ENCODE measurements at regions not wholly inside any gene's neighbourhood (a gene's known extent, or its start where the extent isn't known, plus 50 kb on each side); places are given as distances from the start of the nearest gene placed in this dataset.

- TF ChIP-seq NR3C1 (CRISPR knock-in tag; conservative IDR thresholded peaks at IDR 0.05; ENCODE audit: low read depth), result no peak
- TF ChIP-seq NFE2L1 (CRISPR knock-in tag; IDR thresholded peaks at IDR 0.05), result no peak
- TF ChIP-seq, protein P1, sequence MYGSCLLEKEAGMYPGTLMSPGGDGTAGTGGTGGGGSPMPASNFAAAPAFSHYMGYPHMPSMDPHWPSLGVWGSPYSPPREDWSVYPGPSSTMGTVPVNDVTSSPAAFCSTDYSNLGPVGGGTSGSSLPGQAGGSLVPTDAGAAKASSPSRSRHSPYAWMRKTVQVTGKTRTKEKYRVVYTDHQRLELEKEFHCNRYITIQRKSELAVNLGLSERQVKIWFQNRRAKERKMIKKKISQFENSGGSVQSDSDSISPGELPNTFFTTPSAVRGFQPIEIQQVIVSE (CRISPR knock-in tag; IDR thresholded peaks at IDR 0.05; ENCODE audit: borderline replicate concordance), result no peak
- TF ChIP-seq, protein P2, sequence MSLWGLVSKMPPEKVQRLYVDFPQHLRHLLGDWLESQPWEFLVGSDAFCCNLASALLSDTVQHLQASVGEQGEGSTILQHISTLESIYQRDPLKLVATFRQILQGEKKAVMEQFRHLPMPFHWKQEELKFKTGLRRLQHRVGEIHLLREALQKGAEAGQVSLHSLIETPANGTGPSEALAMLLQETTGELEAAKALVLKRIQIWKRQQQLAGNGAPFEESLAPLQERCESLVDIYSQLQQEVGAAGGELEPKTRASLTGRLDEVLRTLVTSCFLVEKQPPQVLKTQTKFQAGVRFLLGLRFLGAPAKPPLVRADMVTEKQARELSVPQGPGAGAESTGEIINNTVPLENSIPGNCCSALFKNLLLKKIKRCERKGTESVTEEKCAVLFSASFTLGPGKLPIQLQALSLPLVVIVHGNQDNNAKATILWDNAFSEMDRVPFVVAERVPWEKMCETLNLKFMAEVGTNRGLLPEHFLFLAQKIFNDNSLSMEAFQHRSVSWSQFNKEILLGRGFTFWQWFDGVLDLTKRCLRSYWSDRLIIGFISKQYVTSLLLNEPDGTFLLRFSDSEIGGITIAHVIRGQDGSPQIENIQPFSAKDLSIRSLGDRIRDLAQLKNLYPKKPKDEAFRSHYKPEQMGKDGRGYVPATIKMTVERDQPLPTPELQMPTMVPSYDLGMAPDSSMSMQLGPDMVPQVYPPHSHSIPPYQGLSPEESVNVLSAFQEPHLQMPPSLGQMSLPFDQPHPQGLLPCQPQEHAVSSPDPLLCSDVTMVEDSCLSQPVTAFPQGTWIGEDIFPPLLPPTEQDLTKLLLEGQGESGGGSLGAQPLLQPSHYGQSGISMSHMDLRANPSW (CRISPR knock-in tag; conservative IDR thresholded peaks at IDR 0.05; ENCODE audit: low read depth), result no peak
- TF ChIP-seq RELA (CRISPR knock-in tag; IDR thresholded peaks at IDR 0.05; ENCODE audit: borderline replicate concordance), result no peak
- TF ChIP-seq, protein P3, sequence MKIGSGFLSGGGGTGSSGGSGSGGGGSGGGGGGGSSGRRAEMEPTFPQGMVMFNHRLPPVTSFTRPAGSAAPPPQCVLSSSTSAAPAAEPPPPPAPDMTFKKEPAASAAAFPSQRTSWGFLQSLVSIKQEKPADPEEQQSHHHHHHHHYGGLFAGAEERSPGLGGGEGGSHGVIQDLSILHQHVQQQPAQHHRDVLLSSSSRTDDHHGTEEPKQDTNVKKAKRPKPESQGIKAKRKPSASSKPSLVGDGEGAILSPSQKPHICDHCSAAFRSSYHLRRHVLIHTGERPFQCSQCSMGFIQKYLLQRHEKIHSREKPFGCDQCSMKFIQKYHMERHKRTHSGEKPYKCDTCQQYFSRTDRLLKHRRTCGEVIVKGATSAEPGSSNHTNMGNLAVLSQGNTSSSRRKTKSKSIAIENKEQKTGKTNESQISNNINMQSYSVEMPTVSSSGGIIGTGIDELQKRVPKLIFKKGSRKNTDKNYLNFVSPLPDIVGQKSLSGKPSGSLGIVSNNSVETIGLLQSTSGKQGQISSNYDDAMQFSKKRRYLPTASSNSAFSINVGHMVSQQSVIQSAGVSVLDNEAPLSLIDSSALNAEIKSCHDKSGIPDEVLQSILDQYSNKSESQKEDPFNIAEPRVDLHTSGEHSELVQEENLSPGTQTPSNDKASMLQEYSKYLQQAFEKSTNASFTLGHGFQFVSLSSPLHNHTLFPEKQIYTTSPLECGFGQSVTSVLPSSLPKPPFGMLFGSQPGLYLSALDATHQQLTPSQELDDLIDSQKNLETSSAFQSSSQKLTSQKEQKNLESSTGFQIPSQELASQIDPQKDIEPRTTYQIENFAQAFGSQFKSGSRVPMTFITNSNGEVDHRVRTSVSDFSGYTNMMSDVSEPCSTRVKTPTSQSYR (CRISPR knock-in tag; IDR thresholded peaks at IDR 0.05), result no peak
- no peak for TF ChIP-seq NFATC4 (CRISPR knock-in tag; IDR thresholded peaks at IDR 0.05)
- TF ChIP-seq GABPB1 (CRISPR knock-in tag; IDR thresholded peaks at IDR 0.05), result no peak
- TF ChIP-seq, protein P4, sequence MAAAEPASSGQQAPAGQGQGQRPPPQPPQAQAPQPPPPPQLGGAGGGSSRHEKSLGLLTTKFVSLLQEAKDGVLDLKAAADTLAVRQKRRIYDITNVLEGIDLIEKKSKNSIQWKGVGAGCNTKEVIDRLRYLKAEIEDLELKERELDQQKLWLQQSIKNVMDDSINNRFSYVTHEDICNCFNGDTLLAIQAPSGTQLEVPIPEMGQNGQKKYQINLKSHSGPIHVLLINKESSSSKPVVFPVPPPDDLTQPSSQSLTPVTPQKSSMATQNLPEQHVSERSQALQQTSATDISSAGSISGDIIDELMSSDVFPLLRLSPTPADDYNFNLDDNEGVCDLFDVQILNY (CRISPR knock-in tag; IDR thresholded peaks at IDR 0.05), result no peak
- TF ChIP-seq FOXJ3 (CRISPR knock-in tag; IDR thresholded peaks at IDR 0.05; ENCODE audit: borderline replicate concordance), result no peak
- TF ChIP-seq PRRX2 (CRISPR knock-in tag; IDR thresholded peaks at IDR 0.05), result no peak
- TF ChIP-seq, protein P5, sequence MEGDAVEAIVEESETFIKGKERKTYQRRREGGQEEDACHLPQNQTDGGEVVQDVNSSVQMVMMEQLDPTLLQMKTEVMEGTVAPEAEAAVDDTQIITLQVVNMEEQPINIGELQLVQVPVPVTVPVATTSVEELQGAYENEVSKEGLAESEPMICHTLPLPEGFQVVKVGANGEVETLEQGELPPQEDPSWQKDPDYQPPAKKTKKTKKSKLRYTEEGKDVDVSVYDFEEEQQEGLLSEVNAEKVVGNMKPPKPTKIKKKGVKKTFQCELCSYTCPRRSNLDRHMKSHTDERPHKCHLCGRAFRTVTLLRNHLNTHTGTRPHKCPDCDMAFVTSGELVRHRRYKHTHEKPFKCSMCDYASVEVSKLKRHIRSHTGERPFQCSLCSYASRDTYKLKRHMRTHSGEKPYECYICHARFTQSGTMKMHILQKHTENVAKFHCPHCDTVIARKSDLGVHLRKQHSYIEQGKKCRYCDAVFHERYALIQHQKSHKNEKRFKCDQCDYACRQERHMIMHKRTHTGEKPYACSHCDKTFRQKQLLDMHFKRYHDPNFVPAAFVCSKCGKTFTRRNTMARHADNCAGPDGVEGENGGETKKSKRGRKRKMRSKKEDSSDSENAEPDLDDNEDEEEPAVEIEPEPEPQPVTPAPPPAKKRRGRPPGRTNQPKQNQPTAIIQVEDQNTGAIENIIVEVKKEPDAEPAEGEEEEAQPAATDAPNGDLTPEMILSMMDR (IDR thresholded peaks at IDR 0.05), result no peak
- no peak for TF ChIP-seq ERG (CRISPR knock-in tag; IDR thresholded peaks at IDR 0.05)
Observed at GRCh38 chr10:124174071-124174566, 80.7 kb upstream of the CHST15 start (continued).

GRCh38 chr10:124173298-124173900 lies 80.0 kb upstream of the CHST15 start:
- peaks cover 7% of the 10 kb centered on the region for H3K4me1 Mint-ChIP-seq
- no peaks in the 10 kb centered on the region for H3K9me3 Mint-ChIP-seq
- POLR2A ChIA-PET, result no interaction called here
- no peak overlapping the region for H3K27ac Mint-ChIP-seq
- H3K4me3 Mint-ChIP-seq, result no peak overlapping the region
- peaks cover 3% of the 10 kb centered on the region; the same call in 1 of the 2 replicates for H3K27me3 Mint-ChIP-seq (ENCODE audit: low read depth)
- ATAC-seq (no peak), DNase-seq (ENCODE audit: low spot score) (no peak)
- CTCF ChIA-PET, result interaction anchor here (0.8 kb wide), 1 partner anchor 179 kb away, joined by 3 read pairs; no protein-coding TSS in a partner anchor
- H3K36me3 Mint-ChIP-seq, result no peaks in the 10 kb centered on the region
- TF ChIP-seq ESRRA (CRISPR knock-in tag; IDR thresholded peaks at IDR 0.05; ENCODE audit: borderline replicate concordance) (no peak), NR1H2 (CRISPR knock-in tag; IDR thresholded peaks at IDR 0.05) (no peak), IRF2 (CRISPR knock-in tag; IDR thresholded peaks at IDR 0.05; ENCODE audit: borderline replicate concordance, low read depth) (no peak), ZNF121 (CRISPR knock-in tag; IDR thresholded peaks at IDR 0.05) (no peak), ZNF263 (CRISPR knock-in tag; IDR thresholded peaks at IDR 0.05; ENCODE audit: low read depth) (no peak), TP53 (CRISPR knock-in tag; IDR thresholded peaks at IDR 0.05) (no peak), GABPB1 (CRISPR knock-in tag; IDR thresholded peaks at IDR 0.05) (no peak), ZNF317 (CRISPR knock-in tag; IDR thresholded peaks at IDR 0.05; ENCODE audit: borderline replicate concordance, low read depth) (no peak), NFE2L1 (CRISPR knock-in tag; IDR thresholded peaks at IDR 0.05) (no peak)
- TF ChIP-seq, protein P6, sequence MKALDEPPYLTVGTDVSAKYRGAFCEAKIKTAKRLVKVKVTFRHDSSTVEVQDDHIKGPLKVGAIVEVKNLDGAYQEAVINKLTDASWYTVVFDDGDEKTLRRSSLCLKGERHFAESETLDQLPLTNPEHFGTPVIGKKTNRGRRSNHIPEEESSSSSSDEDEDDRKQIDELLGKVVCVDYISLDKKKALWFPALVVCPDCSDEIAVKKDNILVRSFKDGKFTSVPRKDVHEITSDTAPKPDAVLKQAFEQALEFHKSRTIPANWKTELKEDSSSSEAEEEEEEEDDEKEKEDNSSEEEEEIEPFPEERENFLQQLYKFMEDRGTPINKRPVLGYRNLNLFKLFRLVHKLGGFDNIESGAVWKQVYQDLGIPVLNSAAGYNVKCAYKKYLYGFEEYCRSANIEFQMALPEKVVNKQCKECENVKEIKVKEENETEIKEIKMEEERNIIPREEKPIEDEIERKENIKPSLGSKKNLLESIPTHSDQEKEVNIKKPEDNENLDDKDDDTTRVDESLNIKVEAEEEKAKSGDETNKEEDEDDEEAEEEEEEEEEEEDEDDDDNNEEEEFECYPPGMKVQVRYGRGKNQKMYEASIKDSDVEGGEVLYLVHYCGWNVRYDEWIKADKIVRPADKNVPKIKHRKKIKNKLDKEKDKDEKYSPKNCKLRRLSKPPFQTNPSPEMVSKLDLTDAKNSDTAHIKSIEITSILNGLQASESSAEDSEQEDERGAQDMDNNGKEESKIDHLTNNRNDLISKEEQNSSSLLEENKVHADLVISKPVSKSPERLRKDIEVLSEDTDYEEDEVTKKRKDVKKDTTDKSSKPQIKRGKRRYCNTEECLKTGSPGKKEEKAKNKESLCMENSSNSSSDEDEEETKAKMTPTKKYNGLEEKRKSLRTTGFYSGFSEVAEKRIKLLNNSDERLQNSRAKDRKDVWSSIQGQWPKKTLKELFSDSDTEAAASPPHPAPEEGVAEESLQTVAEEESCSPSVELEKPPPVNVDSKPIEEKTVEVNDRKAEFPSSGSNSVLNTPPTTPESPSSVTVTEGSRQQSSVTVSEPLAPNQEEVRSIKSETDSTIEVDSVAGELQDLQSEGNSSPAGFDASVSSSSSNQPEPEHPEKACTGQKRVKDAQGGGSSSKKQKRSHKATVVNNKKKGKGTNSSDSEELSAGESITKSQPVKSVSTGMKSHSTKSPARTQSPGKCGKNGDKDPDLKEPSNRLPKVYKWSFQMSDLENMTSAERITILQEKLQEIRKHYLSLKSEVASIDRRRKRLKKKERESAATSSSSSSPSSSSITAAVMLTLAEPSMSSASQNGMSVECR (CRISPR knock-in tag; IDR thresholded peaks at IDR 0.05; ENCODE audit: borderline replicate concordance), result no peak

Measured in WTC11 (cell line).